Hematopoietic multipotent progenitor cell treated with erythropoietin and hydrocortisone succinate and interleukin-3 and kit ligand, for 8 days (in vitro differentiated cells): ENCODE measurements at regions not wholly inside any gene's neighbourhood (a gene's known extent, or its start where the extent isn't known, plus 50 kb on each side); places are given as distances from the start of the nearest gene placed in this dataset.

Source experiments
- DNase-seq: peaks from one replicate; pipeline ENCODE4 v3.0.0-alpha.2; 2015

GRCh38 chrX:109934434-109934833 is 68.5 kb upstream of the TMEM164 start:
- no peak for DNase-seq

DNA sequence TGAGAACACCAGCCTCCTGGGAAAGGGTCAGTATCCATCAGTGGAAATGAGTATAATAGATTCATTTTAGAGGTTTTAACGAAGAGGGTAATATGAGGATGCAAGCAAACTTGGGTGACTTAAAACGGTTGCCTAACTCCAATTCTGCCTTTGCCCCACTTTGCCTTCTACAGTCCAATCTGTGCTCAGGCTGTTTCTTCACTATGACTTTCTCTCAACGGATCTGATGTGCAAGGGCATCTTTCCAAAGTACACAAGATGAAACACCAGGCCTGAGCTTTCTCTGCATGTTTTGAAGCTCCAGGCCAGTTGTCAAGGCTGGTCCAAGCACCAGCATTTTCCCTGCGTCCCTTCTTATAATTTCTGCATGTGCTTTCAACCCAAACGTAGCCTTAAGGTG is 68.0 kb upstream of the TMEM164 start:
- DNase-seq, result no peak

DNA sequence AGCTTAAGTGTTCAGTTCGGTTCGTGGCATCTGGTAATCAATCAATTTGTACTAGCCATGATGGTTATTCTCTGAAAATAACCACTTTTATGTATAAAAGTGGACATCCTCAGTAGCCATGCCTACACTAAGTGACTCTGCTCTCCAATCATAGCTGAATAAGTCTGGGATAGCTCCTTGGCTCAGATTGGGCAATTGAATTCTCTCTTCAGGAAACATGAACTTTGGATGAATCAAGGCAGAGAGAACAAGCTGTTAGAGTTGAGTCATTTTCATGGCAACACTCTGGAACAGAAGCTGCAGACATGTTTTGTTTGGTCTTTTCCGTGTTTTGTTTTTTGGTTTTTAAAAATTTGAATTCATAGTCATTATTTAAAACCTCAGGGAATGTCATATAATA is 66.8 kb upstream of the TMEM164 start:
- no peak for DNase-seq

- no peak for DNase-seq
These were observed 66.3 kb upstream of the TMEM164 start for GRCh38 chrX:109936598-109936997.

GRCh38 chrX:109939498-109939897 is 63.4 kb upstream of the TMEM164 start:
- DNase-seq, result no peak

DNA sequence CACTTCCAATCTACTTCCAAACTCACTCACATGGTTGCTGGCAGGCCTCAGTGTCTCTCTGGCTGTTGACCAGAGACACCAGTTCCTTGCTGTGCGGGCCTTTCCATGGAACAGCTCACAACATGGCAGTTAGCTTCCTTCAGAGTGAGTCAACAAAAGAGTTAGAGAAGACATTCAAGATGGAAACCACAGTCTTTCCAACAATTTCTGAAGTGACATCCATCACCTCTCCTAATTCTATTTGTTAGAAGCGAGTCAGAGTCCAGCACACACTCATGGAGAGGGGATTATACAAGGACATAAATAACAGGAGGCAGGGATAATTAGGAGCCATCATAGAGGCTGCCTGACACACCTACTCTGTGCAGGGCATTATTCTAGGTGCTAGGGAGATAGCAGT is 62.5 kb upstream of the TMEM164 start:
- DNase-seq, result no peak

- DNase-seq, result peak; percentile 90
These were observed 59.7 kb upstream of the TMEM164 start for GRCh38 chrX:109943092-109943739.

DNA sequence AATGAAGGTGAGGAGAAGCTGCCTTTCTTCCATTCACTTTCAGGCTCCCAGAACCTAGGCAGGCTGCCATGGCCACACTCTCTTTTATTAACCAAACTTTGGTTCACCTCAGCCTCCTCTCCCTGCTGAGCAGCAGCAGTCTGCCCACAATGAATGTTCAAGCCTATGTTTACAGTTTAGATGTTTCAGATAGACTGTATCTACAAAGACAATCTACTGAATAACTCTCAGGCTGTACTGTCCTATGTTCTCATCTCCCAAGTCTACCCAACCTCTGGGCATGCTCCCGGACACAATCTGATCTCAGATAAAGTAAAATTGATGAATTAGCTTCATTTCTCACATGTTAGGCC is 59.2 kb upstream of the TMEM164 start:
- DNase-seq, result no peak

GRCh38 chrX:109952050-109952449 is 50.9 kb upstream of the TMEM164 start:
- DNase-seq, result peak; percentile 24

GRCh38 chrX:109952985-109953905 is 49.7 kb upstream of the TMEM164 start:
- DNase-seq, result no peak
